ENCODE measurements at regions not wholly inside any gene's neighbourhood (a gene's known extent, or its start where the extent isn't known, plus 50 kb on each side); places are given as distances from the start of the nearest gene placed in this dataset.
A peak's percentile ranks its signal among the peaks of the same experiment; 100 is the strongest.

GRCh38 chr16:49910541-49911071 lies 54.7 kb upstream of the ZNF423 start:
- Histone ChIP-seq H3K27ac (no peak overlapping the region), H3K4me3 (no peak overlapping the region), H3K36me3 (no peaks in the 10 kb centered on the region), H3K27me3 (replicated peaks) (peaks cover under 1% of the 10 kb centered on the region), H3K9me3 (replicated peaks) (no peaks in the 10 kb centered on the region), H3K4me1 (replicated peaks) (no peaks in the 10 kb centered on the region)
- no peak for DNase-seq (ENCODE audit: low read depth in 1 of 2, low spot score in 2 of 2)

GRCh38 chr16:49911430-49911829 lies 55.5 kb upstream of the ZNF423 start:
- Histone ChIP-seq H3K27ac (no peak overlapping the region), H3K4me1 (replicated peaks) (no peaks in the 10 kb centered on the region), H3K36me3 (no peaks in the 10 kb centered on the region), H3K9me3 (replicated peaks) (no peaks in the 10 kb centered on the region), H3K27me3 (replicated peaks) (no peaks in the 10 kb centered on the region), H3K4me3 (no peak overlapping the region)
- DNase-seq (ENCODE audit: low read depth in 1 of 2, low spot score in 2 of 2), result no peak

GRCh38 chr16:49912721-49913120 lies 56.8 kb upstream of the ZNF423 start:
- no peaks in the 10 kb centered on the region for H3K4me1 ChIP-seq (replicated peaks)
- H3K27ac ChIP-seq, result no peak overlapping the region
- no peaks in the 10 kb centered on the region for H3K36me3 ChIP-seq
- DNase-seq (ENCODE audit: low read depth in 1 of 2, low spot score in 2 of 2), result no peak
- H3K27me3 ChIP-seq (replicated peaks), result no peaks in the 10 kb centered on the region
- H3K4me3 ChIP-seq, result no peak overlapping the region
- no peaks in the 10 kb centered on the region for H3K9me3 ChIP-seq (replicated peaks)

GRCh38 chr16:49913720-49914119 lies 57.8 kb upstream of the ZNF423 start:
- H3K27me3 ChIP-seq (replicated peaks), result no peaks in the 10 kb centered on the region
- no peak overlapping the region for H3K27ac ChIP-seq
- DNase-seq (ENCODE audit: low read depth in 1 of 2, low spot score in 2 of 2), result no peak

GRCh38 chr16:49914657-49915056 lies 58.7 kb upstream of the ZNF423 start:
- Histone ChIP-seq H3K27me3 (replicated peaks) (no peaks in the 10 kb centered on the region), H3K9me3 (replicated peaks) (no peaks in the 10 kb centered on the region), H3K27ac (no peak overlapping the region), H3K4me3 (no peak overlapping the region), H3K4me1 (replicated peaks) (no peaks in the 10 kb centered on the region), H3K36me3 (no peaks in the 10 kb centered on the region)
- DNase-seq (ENCODE audit: low read depth in 1 of 2, low spot score in 2 of 2), result no peak

More at GRCh38 chr16:49913720-49914119, 57.8 kb upstream of the ZNF423 start:
- Histone ChIP-seq H3K4me1 (replicated peaks) (no peaks in the 10 kb centered on the region), H3K36me3 (no peaks in the 10 kb centered on the region), H3K9me3 (replicated peaks) (no peaks in the 10 kb centered on the region), H3K4me3 (no peak overlapping the region)

- no peak overlapping the region for H3K4me3 ChIP-seq
- H3K4me1 ChIP-seq (replicated peaks), result no peaks in the 10 kb centered on the region; the same call in 1 of the 2 replicates
- H3K27me3 ChIP-seq (replicated peaks), result no peaks in the 10 kb centered on the region
- DNase-seq (ENCODE audit: low read depth in 1 of 2, low spot score in 2 of 2), result no peak
- H3K27ac ChIP-seq, result no peak overlapping the region
- no peaks in the 10 kb centered on the region for H3K9me3 ChIP-seq (replicated peaks)
- H3K36me3 ChIP-seq, result no peaks in the 10 kb centered on the region
Observed at GRCh38 chr16:49918257-49918656, 62.3 kb upstream of the ZNF423 start.

- Histone ChIP-seq H3K4me3 (no peak overlapping the region), H3K27ac (no peak overlapping the region), H3K4me1 (replicated peaks) (no peaks in the 10 kb centered on the region; the same call in 1 of the 2 replicates), H3K36me3 (no peaks in the 10 kb centered on the region), H3K27me3 (replicated peaks) (no peaks in the 10 kb centered on the region), H3K9me3 (replicated peaks) (no peaks in the 10 kb centered on the region; the same call in 1 of the 2 replicates)
- DNase-seq (ENCODE audit: low read depth in 1 of 2, low spot score in 2 of 2), result no peak
Observed at GRCh38 chr16:49919327-49919726, 63.4 kb upstream of the ZNF423 start.

- DNase-seq (ENCODE audit: low read depth in 1 of 2, low spot score in 2 of 2), result no peak
- Histone ChIP-seq H3K4me3 (no peak overlapping the region), H3K36me3 (no peaks in the 10 kb centered on the region)
Observed at GRCh38 chr16:49920397-49920796, 64.5 kb upstream of the ZNF423 start.

GRCh38 chr16:49921106-49921505 lies 65.2 kb upstream of the ZNF423 start:
- H3K27me3 ChIP-seq (replicated peaks), result 0 out of 2 replicates have a peak, but pooled peaks cover 2% of the 10 kb centered on the region
- H3K4me1 ChIP-seq (replicated peaks), result no peaks in the 10 kb centered on the region; the same call in 1 of the 2 replicates
- no peak overlapping the region for H3K4me3 ChIP-seq
- no peak overlapping the region for H3K27ac ChIP-seq
- no peaks in the 10 kb centered on the region; the same call in 1 of the 2 replicates for H3K9me3 ChIP-seq (replicated peaks)
- DNase-seq (ENCODE audit: low read depth in 1 of 2, low spot score in 2 of 2), result no peak
- H3K36me3 ChIP-seq, result no peaks in the 10 kb centered on the region

More at GRCh38 chr16:49920397-49920796, 64.5 kb upstream of the ZNF423 start:
- Histone ChIP-seq H3K27me3 (replicated peaks) (0 out of 2 replicates have a peak, but pooled peaks cover under 1% of the 10 kb centered on the region), H3K9me3 (replicated peaks) (no peaks in the 10 kb centered on the region; the same call in 1 of the 2 replicates), H3K27ac (no peak overlapping the region), H3K4me1 (replicated peaks) (no peaks in the 10 kb centered on the region; the same call in 1 of the 2 replicates)

- no peaks in the 10 kb centered on the region for H3K36me3 ChIP-seq
- 0 out of 2 replicates have a peak, but pooled peaks cover 2% of the 10 kb centered on the region for H3K27me3 ChIP-seq (replicated peaks)
- peak; percentile 50 to 66 for DNase-seq (ENCODE audit: low read depth in 1 of 2, low spot score in 2 of 2)
- H3K4me3 ChIP-seq, result no peak overlapping the region
- H3K27ac ChIP-seq, result no peak overlapping the region
- no peaks in the 10 kb centered on the region; the same call in 1 of the 2 replicates for H3K4me1 ChIP-seq (replicated peaks)
- H3K9me3 ChIP-seq (replicated peaks), result no peaks in the 10 kb centered on the region; the same call in 1 of the 2 replicates
Observed at GRCh38 chr16:49921791-49922456, 66.0 kb upstream of the ZNF423 start.

GRCh38 chr16:49923411-49923810 lies 67.5 kb upstream of the ZNF423 start:
- Histone ChIP-seq H3K4me3 (no peak overlapping the region), H3K27ac (no peak overlapping the region), H3K36me3 (no peaks in the 10 kb centered on the region), H3K9me3 (replicated peaks) (no peaks in the 10 kb centered on the region; the same call in 1 of the 2 replicates), H3K27me3 (replicated peaks) (0 out of 2 replicates have a peak, but pooled peaks cover 2% of the 10 kb centered on the region), H3K4me1 (replicated peaks) (no peaks in the 10 kb centered on the region; the same call in 1 of the 2 replicates)
- no peak for DNase-seq (ENCODE audit: low read depth in 1 of 2, low spot score in 2 of 2)

- Histone ChIP-seq H3K4me3 (no peak overlapping the region), H3K9me3 (replicated peaks) (no peaks in the 10 kb centered on the region; the same call in 1 of the 2 replicates), H3K27me3 (replicated peaks) (0 out of 2 replicates have a peak, but pooled peaks cover 2% of the 10 kb centered on the region), H3K4me1 (replicated peaks) (no peaks in the 10 kb centered on the region; the same call in 1 of the 2 replicates), H3K36me3 (no peaks in the 10 kb centered on the region), H3K27ac (no peak overlapping the region)
- no peak for DNase-seq (ENCODE audit: low read depth in 1 of 2, low spot score in 2 of 2)
Observed at GRCh38 chr16:49924078-49924477, 68.2 kb upstream of the ZNF423 start.

GRCh38 chr16:49926941-49927340 lies 71.0 kb upstream of the ZNF423 start:
- 0 out of 2 replicates have a peak, but pooled peaks cover 2% of the 10 kb centered on the region for H3K27me3 ChIP-seq (replicated peaks)
- DNase-seq (ENCODE audit: low read depth in 1 of 2, low spot score in 2 of 2), result no peak
- H3K9me3 ChIP-seq (replicated peaks), result no peaks in the 10 kb centered on the region; the same call in 1 of the 2 replicates
- no peak overlapping the region for H3K4me3 ChIP-seq
- peaks cover 2% of the 10 kb centered on the region for H3K4me1 ChIP-seq (replicated peaks)
- no peak overlapping the region for H3K27ac ChIP-seq
- no peaks in the 10 kb centered on the region for H3K36me3 ChIP-seq
